Gastrocnemius medialis (tissue), 4 donors: ENCODE measurements at regions not wholly inside any gene's neighbourhood (a gene's known extent, or its start where the extent isn't known, plus 50 kb on each side); places are given as distances from the start of the nearest gene placed in this dataset.

Experiments used
- CTCF ChIP-seq, 5 experiments: fragments of 450-650 bp in 3 of 5; fragments of 200-600 bp in 2 of 5; sonication (generic) in 2 of 5; IDR thresholded peaks in 4 of 5; conservative IDR thresholded peaks in 1 of 5; 1 replicate in 4 of 5; 2 replicates in 1 of 5; pipeline ENCODE4 v1.5.1; 2016 to 2019; ENCODE audit warnings: antibody characterized with exemption in 5 of 5, mild to moderate bottlenecking in 3 of 5, moderate library complexity in 3 of 5
- POLR2A ChIP-seq, 2 donors: fragments of 450-650 bp; IDR thresholded peaks; one replicate each; pipeline ENCODE4 v1.6.1; 2017; ENCODE audit warnings: antibody characterized with exemption in 2 of 2, mild to moderate bottlenecking in 2 of 2, moderate library complexity in 2 of 2

GRCh38 chr10:123270221-123270620 lies 116.0 kb downstream of the BUB3 start:
- TF ChIP-seq POLR2A (IDR thresholded peaks at IDR 0.05) (no peak), CTCF (IDR thresholded peaks at IDR 0.05 in 4 of 5, conservative IDR thresholded peaks at IDR 0.05 in 1 of 5) (no peak)
